ENCODE measurements at regions not wholly inside any gene's neighbourhood (a gene's known extent, or its start where the extent isn't known, plus 50 kb on each side); places are given as distances from the start of the nearest gene placed in this dataset.

GRCh38 chr7:149362696-149363095, 98.2 kb downstream of the ZNF777 start:
- Histone ChIP-seq H3K4me1 (no peaks in the 10 kb centered on the region), H3K9me3 (peaks cover 0 to 13% of the 10 kb centered on the region in 2 donors), H3K27me3 (no peaks in the 10 kb centered on the region), H3K27ac (no peak overlapping the region), H3K4me3 (no peak overlapping the region), H3K36me3 (no peaks in the 10 kb centered on the region)
- no peak for DNase-seq
- ATAC-seq = no peak
- no peak for TF ChIP-seq CTCF (IDR thresholded peaks at IDR 0.05)
- intact Hi-C loops (cut with DNase I) = no loop called here

GRCh38 chr7:149367418-149368180, 93.3 kb downstream of the ZNF777 start:
- Histone ChIP-seq H3K4me1 (no peaks in the 10 kb centered on the region), H3K4me3 (no peak overlapping the region), H3K27me3 (no peaks in the 10 kb centered on the region), H3K27ac (no peak overlapping the region), H3K36me3 (no peaks in the 10 kb centered on the region), H3K9me3 (peaks cover 0 to 2% of the 10 kb centered on the region in 2 donors)
- intact Hi-C loops (cut with DNase I) = no loop called here
- TF ChIP-seq CTCF (IDR thresholded peaks at IDR 0.05) = no peak
- no peak for DNase-seq
- no peak for ATAC-seq

- peaks cover 0 to 16% of the 10 kb centered on the region in 2 donors for H3K9me3 ChIP-seq
- no peaks in the 10 kb centered on the region for H3K27me3 ChIP-seq
- no peak for DNase-seq
- no peak overlapping the region for H3K27ac ChIP-seq
- intact Hi-C loops (cut with DNase I) = no loop called here
- H3K36me3 ChIP-seq = no peaks in the 10 kb centered on the region
- no peak overlapping the region for H3K4me3 ChIP-seq
- H3K4me1 ChIP-seq = no peaks in the 10 kb centered on the region
- TF ChIP-seq CTCF (IDR thresholded peaks at IDR 0.05) = no peak
- no peak for ATAC-seq
These were observed 91.4 kb downstream of the ZNF777 start for GRCh38 chr7:149369497-149369896.

- Histone ChIP-seq H3K4me3 (no peak overlapping the region), H3K36me3 (no peaks in the 10 kb centered on the region), H3K27ac (no peak overlapping the region), H3K27me3 (no peaks in the 10 kb centered on the region), H3K9me3 (peaks cover 0 to 16% of the 10 kb centered on the region in 2 donors), H3K4me1 (no peaks in the 10 kb centered on the region)
- ATAC-seq (no peak), DNase-seq (no peak)
- no peak for TF ChIP-seq CTCF (IDR thresholded peaks at IDR 0.05)
- intact Hi-C loops (cut with DNase I) = no loop called here
These were observed 90.1 kb downstream of the ZNF777 start for GRCh38 chr7:149370790-149371189.

- no peaks in the 10 kb centered on the region for H3K4me1 ChIP-seq
- no peak for DNase-seq
- intact Hi-C loops (cut with DNase I) = no loop called here
- peaks cover 0 to 23% of the 10 kb centered on the region in 2 donors for H3K9me3 ChIP-seq
- no peak for TF ChIP-seq CTCF (IDR thresholded peaks at IDR 0.05)
- no peaks in the 10 kb centered on the region for H3K27me3 ChIP-seq
- H3K27ac ChIP-seq = no peak overlapping the region
- H3K4me3 ChIP-seq = no peak overlapping the region
- no peak for ATAC-seq
- H3K36me3 ChIP-seq = no peaks in the 10 kb centered on the region
These were observed 87.8 kb downstream of the ZNF777 start for GRCh38 chr7:149373089-149373488.

Data from left lung (tissue), 4 donors.